Loucy (cell line): ENCODE measurements at regions not wholly inside any gene's neighbourhood (a gene's known extent, or its start where the extent isn't known, plus 50 kb on each side); places are given as distances from the start of the nearest gene placed in this dataset.

Experiments
- H2AFZ ChIP-seq: fragments of 200-600 bp; sonication (generic); 2 replicates; pipeline ENCODE4 v1.6.0; 2016; ENCODE audit warnings: antibody characterized with exemption, mild to moderate bottlenecking, low read length, moderate library complexity
- H3F3A ChIP-seq: fragments of 200-600 bp; 2 replicates; pipeline ENCODE4 v1.6.0; 2016; ENCODE audit warnings: antibody characterized with exemption, low read depth, mild to moderate bottlenecking
- H3K27me3 ChIP-seq: fragments of 200-600 bp; sonication (generic); 2 replicates; pipeline ENCODE4 v1.6.1; 2014; ENCODE audit warnings: low read length, mild to moderate bottlenecking; ENCODE audit not compliant: insufficient read depth, poor library complexity, severe bottlenecking
- H3K36me3 ChIP-seq: fragments of 200-600 bp; sonication (generic); 2 replicates; pipeline ENCODE4 v1.6.1; 2016; ENCODE audit warnings: low read length; ENCODE audit not compliant: insufficient read depth
- H3K4me1 ChIP-seq: fragments of 200-600 bp; sonication (generic); 2 replicates; pipeline ENCODE4 v1.5.1; 2014; ENCODE audit warnings: low read length, mild to moderate bottlenecking; ENCODE audit not compliant: insufficient read depth, poor library complexity, severe bottlenecking
- H3K4me2 ChIP-seq: fragments of 200-600 bp; sonication (generic); 2 replicates; pipeline ENCODE4 v1.6.0; 2014; ENCODE audit warnings: antibody characterized with exemption, low read length, low read depth, mild to moderate bottlenecking; ENCODE audit not compliant: poor library complexity, severe bottlenecking
- H3K4me3 ChIP-seq: fragments of 200-600 bp; sonication (generic); 2 replicates; pipeline ENCODE4 v1.5.1; 2014; ENCODE audit warnings: low read length, mild to moderate bottlenecking, mixed read lengths; ENCODE audit not compliant: poor library complexity, severe bottlenecking
- H3K79me2 ChIP-seq: fragments of 200-600 bp; sonication (generic); 2 replicates; pipeline ENCODE4 v1.6.1; 2014; ENCODE audit warnings: low read length; ENCODE audit not compliant: insufficient read depth
- H3K9ac ChIP-seq: fragments of 200-600 bp; sonication (generic); 2 replicates; pipeline ENCODE4 v1.6.0; 2014; ENCODE audit warnings: mild to moderate bottlenecking, low read depth, low read length, moderate library complexity; ENCODE audit not compliant: poor library complexity, severe bottlenecking
- H3K9me2 ChIP-seq: fragments of 200-600 bp; sonication (generic); replicated peaks from 2 replicates; pipeline ENCODE4 v1.6.1; 2016; ENCODE audit warnings: low read depth, low read length, mixed read lengths
- H3K9me3 ChIP-seq: fragments of 200-600 bp; sonication (generic); 2 replicates; pipeline ENCODE4 v1.6.1; 2014; ENCODE audit warnings: mild to moderate bottlenecking, antibody characterized with exemption, low read length, low read depth; ENCODE audit not compliant: insufficient read depth
- H4K20me1 ChIP-seq: fragments of 200-600 bp; sonication (generic); 2 replicates; pipeline ENCODE4 v1.6.0; 2014; ENCODE audit warnings: antibody characterized with exemption, low read length, mild to moderate bottlenecking; ENCODE audit not compliant: insufficient read depth, poor library complexity, severe bottlenecking
- EZH2phosphoT487 ChIP-seq: fragments of 200-600 bp; IDR thresholded peaks from 2 replicates; pipeline ENCODE4 v1.6.1; 2018; ENCODE audit warnings: antibody characterized with exemption, mild to moderate bottlenecking, moderate library complexity, borderline replicate concordance
- TF ChIP-seq, protein P1 (sequence below): fragments of 200-600 bp; sonication (generic); conservative IDR thresholded peaks from 2 replicates; pipeline ENCODE4 v1.5.1; 2014; ENCODE audit warnings: mild to moderate bottlenecking, antibody characterized with exemption, low read length

DNA sequence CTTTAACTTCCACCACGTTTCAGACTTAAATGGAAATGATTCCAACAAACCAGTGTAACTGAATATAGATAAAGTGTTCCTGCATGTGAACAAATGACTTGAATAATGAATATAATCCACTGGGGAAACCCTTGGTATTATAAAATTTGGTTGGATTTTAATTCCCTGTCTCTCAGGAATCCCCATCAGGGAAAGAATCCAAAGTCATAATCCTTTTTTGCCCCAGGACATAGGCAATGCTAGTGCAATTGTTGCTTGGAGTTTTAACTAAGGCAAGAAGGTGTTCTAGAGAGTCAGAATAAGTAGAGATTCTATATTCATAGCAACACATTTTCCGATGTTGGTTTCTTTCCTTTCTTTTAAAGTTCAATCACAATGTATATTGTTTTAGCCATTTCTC, 1169.4 kb downstream of the GALC start:
- H3K4me1 ChIP-seq: no peaks in the 10 kb centered on the region
- TF ChIP-seq, protein P1, sequence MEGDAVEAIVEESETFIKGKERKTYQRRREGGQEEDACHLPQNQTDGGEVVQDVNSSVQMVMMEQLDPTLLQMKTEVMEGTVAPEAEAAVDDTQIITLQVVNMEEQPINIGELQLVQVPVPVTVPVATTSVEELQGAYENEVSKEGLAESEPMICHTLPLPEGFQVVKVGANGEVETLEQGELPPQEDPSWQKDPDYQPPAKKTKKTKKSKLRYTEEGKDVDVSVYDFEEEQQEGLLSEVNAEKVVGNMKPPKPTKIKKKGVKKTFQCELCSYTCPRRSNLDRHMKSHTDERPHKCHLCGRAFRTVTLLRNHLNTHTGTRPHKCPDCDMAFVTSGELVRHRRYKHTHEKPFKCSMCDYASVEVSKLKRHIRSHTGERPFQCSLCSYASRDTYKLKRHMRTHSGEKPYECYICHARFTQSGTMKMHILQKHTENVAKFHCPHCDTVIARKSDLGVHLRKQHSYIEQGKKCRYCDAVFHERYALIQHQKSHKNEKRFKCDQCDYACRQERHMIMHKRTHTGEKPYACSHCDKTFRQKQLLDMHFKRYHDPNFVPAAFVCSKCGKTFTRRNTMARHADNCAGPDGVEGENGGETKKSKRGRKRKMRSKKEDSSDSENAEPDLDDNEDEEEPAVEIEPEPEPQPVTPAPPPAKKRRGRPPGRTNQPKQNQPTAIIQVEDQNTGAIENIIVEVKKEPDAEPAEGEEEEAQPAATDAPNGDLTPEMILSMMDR: no peak
- no peak for TF ChIP-seq EZH2phosphoT487

DNA sequence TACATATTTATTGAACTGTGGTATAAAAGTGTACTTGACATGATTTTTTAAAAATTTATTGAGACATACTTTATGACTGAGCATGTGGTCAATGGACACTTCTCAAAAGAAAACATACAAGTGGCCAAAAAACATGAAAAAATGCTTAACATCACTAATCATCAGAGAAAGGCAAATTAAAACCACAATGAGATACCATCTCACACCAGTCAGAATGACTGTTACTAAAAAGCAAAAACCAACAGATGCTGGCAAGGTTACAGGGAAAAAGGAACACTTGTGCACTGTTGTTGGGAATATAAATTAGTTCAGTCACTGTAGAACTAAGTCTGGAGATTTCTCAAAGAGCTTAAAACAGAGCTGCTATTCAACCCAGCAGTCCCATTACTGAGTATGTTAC, 1177.6 kb downstream of the GALC start:
- H3F3A ChIP-seq: no peaks in the 10 kb centered on the region
- H3K79me2 ChIP-seq: no peaks in the 10 kb centered on the region
- H3K9me2 ChIP-seq: no peaks in the 10 kb centered on the region
- no peaks in the 10 kb centered on the region for H3K27me3 ChIP-seq
- H3K4me3 ChIP-seq: no peak overlapping the region
- no peak for TF ChIP-seq EZH2phosphoT487
- H2AFZ ChIP-seq: no peak overlapping the region
- no peaks in the 10 kb centered on the region for H3K4me1 ChIP-seq
- H3K9ac ChIP-seq: no peak overlapping the region
- H3K36me3 ChIP-seq: no peaks in the 10 kb centered on the region
- H3K9me3 ChIP-seq: no peaks in the 10 kb centered on the region
- no peaks in the 10 kb centered on the region for H4K20me1 ChIP-seq
- H3K4me2 ChIP-seq: no peak overlapping the region

More for the DNA sequence above, 1169.4 kb downstream of the GALC start:
- H3K9me3 ChIP-seq: no peaks in the 10 kb centered on the region
- no peaks in the 10 kb centered on the region for H3K9me2 ChIP-seq
- no peak overlapping the region for H2AFZ ChIP-seq
- no peak overlapping the region for H3K4me2 ChIP-seq
- H3K4me3 ChIP-seq: no peak overlapping the region
- H3K36me3 ChIP-seq: no peaks in the 10 kb centered on the region
- no peaks in the 10 kb centered on the region for H3K79me2 ChIP-seq
- no peaks in the 10 kb centered on the region for H3F3A ChIP-seq
- H3K9ac ChIP-seq: no peak overlapping the region
- H3K27me3 ChIP-seq: no peaks in the 10 kb centered on the region
- no peaks in the 10 kb centered on the region for H4K20me1 ChIP-seq

- no peak for TF ChIP-seq EZH2phosphoT487
- TF ChIP-seq, protein P1: no peak
- H3K4me3 ChIP-seq: no peak overlapping the region
- H3K27me3 ChIP-seq: no peaks in the 10 kb centered on the region
- no peak overlapping the region for H3K9ac ChIP-seq
- H3K4me2 ChIP-seq: no peak overlapping the region
- no peaks in the 10 kb centered on the region for H3K4me1 ChIP-seq
- H3F3A ChIP-seq: no peaks in the 10 kb centered on the region
- H3K9me2 ChIP-seq: no peaks in the 10 kb centered on the region
- H4K20me1 ChIP-seq: no peaks in the 10 kb centered on the region
- H2AFZ ChIP-seq: no peak overlapping the region
- no peaks in the 10 kb centered on the region for H3K36me3 ChIP-seq
- H3K79me2 ChIP-seq: no peaks in the 10 kb centered on the region
- H3K9me3 ChIP-seq: no peaks in the 10 kb centered on the region
Measured at GRCh38 chr14:86802726-86803125, 1190.3 kb downstream of the GALC start.

DNA sequence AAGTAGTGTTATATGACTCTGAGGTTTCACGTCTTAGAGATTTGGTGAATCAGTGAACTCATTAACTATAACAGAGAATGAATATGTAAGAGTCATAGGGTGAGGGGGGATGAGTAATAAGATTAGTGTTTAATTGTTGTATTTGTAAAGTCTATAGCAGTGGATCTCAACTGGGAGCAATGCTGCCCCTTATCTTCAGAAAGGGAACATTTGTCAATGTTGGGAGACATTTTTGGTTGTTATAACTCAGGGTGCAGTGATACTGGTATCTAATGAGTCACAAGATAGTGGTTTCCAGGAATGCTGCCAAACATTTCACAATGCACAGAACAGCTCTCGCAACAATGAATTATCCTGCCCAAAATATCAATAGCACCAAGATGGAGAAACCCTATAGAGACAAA, 1193.7 kb downstream of the GALC start:
- Histone ChIP-seq H3K4me2 (no peak overlapping the region), H3K36me3 (no peaks in the 10 kb centered on the region), H3K9ac (no peak overlapping the region), H4K20me1 (no peaks in the 10 kb centered on the region), H3K4me1 (no peaks in the 10 kb centered on the region), H2AFZ (no peak overlapping the region), H3K4me3 (no peak overlapping the region), H3K27me3 (no peaks in the 10 kb centered on the region), H3K9me3 (no peaks in the 10 kb centered on the region), H3K79me2 (no peaks in the 10 kb centered on the region), H3F3A (no peaks in the 10 kb centered on the region), H3K9me2 (no peaks in the 10 kb centered on the region)
- TF ChIP-seq, protein P1: no peak
- TF ChIP-seq EZH2phosphoT487: no peak
